B cell (primary cell): ENCODE measurements at regions not wholly inside any gene's neighbourhood (a gene's known extent, or its start where the extent isn't known, plus 50 kb on each side); places are given as distances from the start of the nearest gene placed in this dataset.

Experiments used
- ATAC-seq: fragments of 200-7000 bp; cut with Tn5 transposase; one replicate; pipeline ENCODE4 v1.10.0; 2021; ENCODE audit warnings: low read depth, mild to moderate bottlenecking, moderate number of reproducible peaks, moderate library complexity
- CTCF ChIA-PET: fragments of 350-600 bp; sonication (Branson Sonifier 250); formaldehyde crosslinking; loops from one replicate; lab custom pipeline; 2021; ENCODE audit warnings: antibody characterized with exemption, inconsistent platforms; lab: Charles Lee
- POLR2A ChIA-PET: fragments of 350-600 bp; sonication (Branson Sonifier 250); formaldehyde crosslinking; loops from one replicate; lab custom pipeline; 2021; ENCODE audit warnings: antibody characterized with exemption; lab: Charles Lee
- DNase-seq: peaks from one replicate; pipeline ENCODE4 v3.0.0; 2013
- H2AFZ ChIP-seq: 2 replicates; pipeline ENCODE4 v1.6.1; 2012; ENCODE audit warnings: mild to moderate bottlenecking, low read depth, low read length; ENCODE audit not compliant: insufficient read depth, poor library complexity, severe bottlenecking
- H3K27ac ChIP-seq, 2 donors: 1 replicate in 1 of 2; 2 replicates in 1 of 2; pipeline ENCODE4 v1.5.1; 2012 to 2013; ENCODE audit warnings: low read length in 2 of 2, mild to moderate bottlenecking in 2 of 2, moderate library complexity in 1 of 2
- H3K27me3 ChIP-seq, 4 experiments: fragments of 200-600 bp in 1 of 4; sonication (generic) in 1 of 4; replicated peaks in 1 of 4; 1 replicate in 2 of 4; 2 replicates in 2 of 4; pipeline versions ENCODE4 v1.6.1 to v1.7.0; 2013 to 2016; ENCODE audit warnings: low read length in 3 of 4, mild to moderate bottlenecking in 2 of 4, mixed read lengths in 1 of 4, moderate library complexity in 1 of 4; ENCODE audit not compliant: insufficient read depth in 4 of 4, control insufficient read depth in 3 of 4; ENCODE audit errors: control extremely low read depth in 1 of 4
- H3K36me3 ChIP-seq, 2 experiments: replicated peaks in 1 of 2; 1 replicate in 1 of 2; 2 replicates in 1 of 2; pipeline versions ENCODE4 v1.6.1 to v1.7.1; 2013; ENCODE audit warnings: low read length in 1 of 2; ENCODE audit not compliant: insufficient read depth in 2 of 2, control insufficient read depth in 1 of 2; ENCODE audit errors: control extremely low read depth in 1 of 2, extremely low read depth in 1 of 2
- H3K4me1 ChIP-seq, 2 donors: fragments of 200-600 bp in 1 of 2; sonication (generic) in 1 of 2; 1 replicate in 1 of 2; 2 replicates in 1 of 2; pipeline versions ENCODE4 v1.5.1 to v1.6.1; 2013 to 2017; ENCODE audit warnings: low read length in 2 of 2; ENCODE audit not compliant: control insufficient read depth in 2 of 2, insufficient read depth in 2 of 2
- H3K4me2 ChIP-seq: replicated peaks from 2 replicates; pipeline ENCODE3; 2012; ENCODE audit warnings: mild to moderate bottlenecking, low read depth, low read length; ENCODE audit not compliant: poor library complexity, severe bottlenecking
- H3K4me3 ChIP-seq, 5 experiments: fragments of 200-600 bp in 1 of 5; sonication (generic) in 1 of 5; 1 replicate in 3 of 5; 2 replicates in 2 of 5; pipeline versions ENCODE4 v1.5.1 to v1.7.0; 2011 to 2016; ENCODE audit warnings: low read length in 4 of 5, mild to moderate bottlenecking in 4 of 5, low read depth in 2 of 5, control low read depth in 1 of 5, moderate library complexity in 1 of 5; ENCODE audit not compliant: insufficient read depth in 1 of 5; ENCODE audit errors: control extremely low read depth in 1 of 5, extremely low read depth in 1 of 5
- H3K79me2 ChIP-seq: fragments of 200-600 bp; sonication (generic); one replicate; pipeline ENCODE4 v1.6.0; 2016; ENCODE audit warnings: low read length; ENCODE audit not compliant: control insufficient read depth, insufficient read depth
- H3K9ac ChIP-seq: fragments of 200-600 bp; sonication (generic); 2 replicates; pipeline ENCODE4 v1.6.1; 2017; ENCODE audit warnings: mild to moderate bottlenecking, low read length, moderate library complexity
- H3K9me3 ChIP-seq, 3 donors: one replicate each; pipeline versions ENCODE4 v1.6.1 to v1.7.1; 2013; ENCODE audit warnings: low read length in 2 of 3; ENCODE audit not compliant: control insufficient read depth in 2 of 3, insufficient read depth in 1 of 3; ENCODE audit errors: control extremely low read depth in 1 of 3
- H4K20me1 ChIP-seq: 2 replicates; pipeline ENCODE4 v1.6.0; 2012; ENCODE audit warnings: mild to moderate bottlenecking, low read length; ENCODE audit not compliant: insufficient read depth, control insufficient read depth, poor library complexity, severe bottlenecking
- H3K27ac Mint-ChIP-seq: one replicate; pipeline ENCODE4 v1.8.0; 2021; ENCODE audit warnings: mixed read lengths
- H3K27me3 Mint-ChIP-seq: one replicate; pipeline ENCODE4 v1.8.0; 2021; ENCODE audit warnings: mixed read lengths
- H3K4me1 Mint-ChIP-seq: one replicate; pipeline ENCODE4 v1.8.0; 2021; ENCODE audit warnings: mixed read lengths
- H3K4me3 Mint-ChIP-seq: one replicate; pipeline ENCODE4 v1.8.0; 2021; ENCODE audit warnings: mixed read lengths
- H3K9me3 Mint-ChIP-seq: one replicate; pipeline ENCODE4 v1.8.0; 2022; ENCODE audit warnings: mixed read lengths; ENCODE audit not compliant: insufficient read depth
- CTCF ChIP-seq: fragments of 200-600 bp; IDR thresholded peaks from one replicate; pipeline ENCODE4 v1.8.0; 2022; ENCODE audit warnings: antibody characterized with exemption, mild to moderate bottlenecking
- EZH2 ChIP-seq: IDR thresholded peaks from 2 replicates; pipeline ENCODE4 v1.6.1; 2012; ENCODE audit warnings: borderline replicate concordance, low read depth, mild to moderate bottlenecking, moderate library complexity, low read length; ENCODE audit not compliant: insufficient read depth, poor library complexity, severe bottlenecking
- WGBS: methylation state at CpG from one replicate; pipeline ENCODE4 v1.1.5; 2013; ENCODE audit warnings: missing lambda C conversion rate; ENCODE audit not compliant: insufficient coverage; 5-methylcytosine and 5-hydroxymethylcytosine counted together
- intact Hi-C: fragments of 100-400 bp; cut with micrococcal nuclease; formaldehyde crosslinking; loops from one replicate; pipeline ENCODE4 v1.10.0; 2022

- ChIA-PET CTCF (no interaction called here), POLR2A (no interaction called here)
- Histone ChIP-seq H3K79me2 (no peaks in the 10 kb centered on the region), H3K4me2 (no peak overlapping the region), H3K4me1 (no peaks in the 10 kb centered on the region), H3K4me3 (no peak overlapping the region), H4K20me1 (no peaks in the 10 kb centered on the region), H3K36me3 (no peaks in the 10 kb centered on the region), H3K27me3 (no peaks in the 10 kb centered on the region), H3K9ac (no peak overlapping the region), H3K27ac (no peak overlapping the region), H3K9me3 (peaks cover 0 to 4% (median 0%) of the 10 kb centered on the region in 3 donors), H2AFZ (no peak overlapping the region)
- H3K4me3 Mint-ChIP-seq, result no peak overlapping the region
- H3K27ac Mint-ChIP-seq, result no peak overlapping the region
- H3K27me3 Mint-ChIP-seq, result peaks cover 4% of the 10 kb centered on the region
- TF ChIP-seq CTCF, result no peak
- no peak for TF ChIP-seq EZH2
- H3K9me3 Mint-ChIP-seq, result peaks cover 5% of the 10 kb centered on the region
- ATAC-seq, result no peak
- no peak for DNase-seq
- peaks cover 3% of the 10 kb centered on the region for H3K4me1 Mint-ChIP-seq
- 100% methylated on average over 1 of the region's 1 CpG for WGBS
- intact Hi-C loops, result no loop called here
These were observed 449.4 kb upstream of the HS6ST1 start for GRCh38 chr2:128768041-128768440.

- H3K4me3 ChIP-seq, result no peak overlapping the region
- H2AFZ ChIP-seq, result no peak overlapping the region
- ATAC-seq, result no peak
- no peak for DNase-seq
- Mint-ChIP-seq H3K4me1 (peaks cover 3% of the 10 kb centered on the region), H3K4me3 (no peak overlapping the region), H3K27ac (no peak overlapping the region), H3K27me3 (peaks cover 4% of the 10 kb centered on the region), H3K9me3 (no peaks in the 10 kb centered on the region)
- H3K4me2 ChIP-seq, result no peak overlapping the region
- H3K79me2 ChIP-seq, result no peaks in the 10 kb centered on the region
- 96% methylated on average over 7 of the region's 7 CpGs for WGBS
- ChIA-PET CTCF (no interaction called here), POLR2A (no interaction called here)
- no peaks in the 10 kb centered on the region for H3K36me3 ChIP-seq
- no peak overlapping the region for H3K9ac ChIP-seq
- TF ChIP-seq EZH2, result no peak
- no peak for TF ChIP-seq CTCF
- H3K27me3 ChIP-seq, result no peaks in the 10 kb centered on the region
- no peaks in the 10 kb centered on the region for H4K20me1 ChIP-seq
- no peak overlapping the region for H3K27ac ChIP-seq
- no peaks in the 10 kb centered on the region for H3K4me1 ChIP-seq
- H3K9me3 ChIP-seq, result no peaks in the 10 kb centered on the region
- intact Hi-C loops, result no loop called here
These were observed 450.9 kb upstream of the HS6ST1 start for GRCh38 chr2:128769457-128770142.
